Stomach smooth muscle (tissue), 2 donors: ENCODE measurements at regions not wholly inside any gene's neighbourhood (a gene's known extent, or its start where the extent isn't known, plus 50 kb on each side); places are given as distances from the start of the nearest gene placed in this dataset.

Experiments used
- H3K27ac ChIP-seq: one replicate; pipeline ENCODE4 v1.7.0; 2013; ENCODE audit warnings: mild to moderate bottlenecking, low read length, inconsistent platforms
- H3K27me3 ChIP-seq, 2 donors: one replicate each; pipeline ENCODE4 v1.7.0; 2013; ENCODE audit warnings: low read length in 2 of 2; ENCODE audit not compliant: insufficient read depth in 2 of 2, control insufficient read depth in 1 of 2
- H3K36me3 ChIP-seq, 2 donors: one replicate each; pipeline ENCODE4 v1.7.0; 2013; ENCODE audit warnings: low read length in 2 of 2; ENCODE audit not compliant: control insufficient read depth in 2 of 2, insufficient read depth in 2 of 2
- H3K4me1 ChIP-seq: one replicate; pipeline ENCODE4 v1.7.0; 2013; ENCODE audit warnings: low read length; ENCODE audit not compliant: control insufficient read depth, insufficient read depth
- H3K4me3 ChIP-seq, 2 donors: one replicate each; pipeline ENCODE4 v1.7.0; 2013; ENCODE audit warnings: low read length in 2 of 2
- H3K9ac ChIP-seq, 2 donors: one replicate each; pipeline ENCODE4 v1.7.0; 2013; ENCODE audit warnings: low read length in 2 of 2, mild to moderate bottlenecking in 1 of 2
- H3K9me3 ChIP-seq, 2 donors: one replicate each; pipeline ENCODE4 v1.7.0; 2013; ENCODE audit warnings: low read length in 2 of 2; ENCODE audit not compliant: control insufficient read depth in 2 of 2
- donor health status: healthy.
- donor health status: Pancreatic carcinoma.

GRCh38 chr6:134502614-134503549, 185.0 kb upstream of the SGK1 start:
- Histone ChIP-seq H3K4me1 (no peaks in the 10 kb centered on the region), H3K9me3 (no peaks in the 10 kb centered on the region), H3K27me3 (no peaks in the 10 kb centered on the region), H3K4me3 (no peak overlapping the region), H3K9ac (no peak overlapping the region), H3K36me3 (no peaks in the 10 kb centered on the region), H3K27ac (no peak overlapping the region)

- no peak overlapping the region for H3K9ac ChIP-seq
- H3K4me3 ChIP-seq = no peak overlapping the region
- H3K36me3 ChIP-seq = no peaks in the 10 kb centered on the region
- no peak overlapping the region for H3K27ac ChIP-seq
- no peaks in the 10 kb centered on the region for H3K9me3 ChIP-seq
- H3K4me1 ChIP-seq = no peaks in the 10 kb centered on the region
- H3K27me3 ChIP-seq = no peaks in the 10 kb centered on the region
These were observed 178.0 kb upstream of the SGK1 start for GRCh38 chr6:134495890-134496248.

GRCh38 chr6:134495203-134495889, 177.4 kb upstream of the SGK1 start:
- Histone ChIP-seq H3K9ac (no peak overlapping the region), H3K27ac (no peak overlapping the region), H3K36me3 (no peaks in the 10 kb centered on the region), H3K4me3 (no peak overlapping the region), H3K27me3 (no peaks in the 10 kb centered on the region), H3K4me1 (no peaks in the 10 kb centered on the region), H3K9me3 (no peaks in the 10 kb centered on the region)

GRCh38 chr6:134493789-134494188, 175.9 kb upstream of the SGK1 start:
- H3K9me3 ChIP-seq = no peaks in the 10 kb centered on the region
- H3K27me3 ChIP-seq = no peaks in the 10 kb centered on the region
- H3K4me3 ChIP-seq = no peak overlapping the region
- no peak overlapping the region for H3K9ac ChIP-seq
- no peak overlapping the region for H3K27ac ChIP-seq
- no peaks in the 10 kb centered on the region for H3K4me1 ChIP-seq
- no peaks in the 10 kb centered on the region for H3K36me3 ChIP-seq

- Histone ChIP-seq H3K4me3 (no peak overlapping the region), H3K27ac (no peak overlapping the region), H3K27me3 (no peaks in the 10 kb centered on the region), H3K9me3 (no peaks in the 10 kb centered on the region), H3K4me1 (no peaks in the 10 kb centered on the region), H3K9ac (no peak overlapping the region), H3K36me3 (no peaks in the 10 kb centered on the region)
These were observed 173.6 kb upstream of the SGK1 start for GRCh38 chr6:134491477-134491876.

- Histone ChIP-seq H3K4me3 (no peak overlapping the region), H3K9ac (no peak overlapping the region)
These were observed 164.8 kb upstream of the SGK1 start for GRCh38 chr6:134482593-134483270.

GRCh38 chr6:134481966-134482365, 164.1 kb upstream of the SGK1 start:
- Histone ChIP-seq H3K27me3 (no peaks in the 10 kb centered on the region), H3K4me1 (no peaks in the 10 kb centered on the region), H3K36me3 (no peaks in the 10 kb centered on the region), H3K4me3 (no peak overlapping the region), H3K9me3 (no peaks in the 10 kb centered on the region), H3K9ac (no peak overlapping the region), H3K27ac (no peak overlapping the region)

More at GRCh38 chr6:134482593-134483270, 164.8 kb upstream of the SGK1 start:
- no peaks in the 10 kb centered on the region for H3K36me3 ChIP-seq
- no peaks in the 10 kb centered on the region for H3K27me3 ChIP-seq
- H3K9me3 ChIP-seq = no peaks in the 10 kb centered on the region
- H3K27ac ChIP-seq = no peak overlapping the region
- H3K4me1 ChIP-seq = no peaks in the 10 kb centered on the region

GRCh38 chr6:134480593-134480992, 162.7 kb upstream of the SGK1 start:
- no peaks in the 10 kb centered on the region for H3K9me3 ChIP-seq
- no peak overlapping the region for H3K27ac ChIP-seq
- H3K36me3 ChIP-seq = no peaks in the 10 kb centered on the region
- no peak overlapping the region for H3K4me3 ChIP-seq
- no peaks in the 10 kb centered on the region for H3K27me3 ChIP-seq
- H3K4me1 ChIP-seq = no peaks in the 10 kb centered on the region
- H3K9ac ChIP-seq = no peak overlapping the region

- Histone ChIP-seq H3K4me1 (no peaks in the 10 kb centered on the region), H3K4me3 (no peak overlapping the region), H3K9me3 (no peaks in the 10 kb centered on the region), H3K27ac (no peak overlapping the region), H3K9ac (no peak overlapping the region), H3K27me3 (no peaks in the 10 kb centered on the region), H3K36me3 (no peaks in the 10 kb centered on the region)
These were observed 161.0 kb upstream of the SGK1 start for GRCh38 chr6:134478764-134479399.

GRCh38 chr6:134477991-134478635, 160.2 kb upstream of the SGK1 start:
- H3K27ac ChIP-seq = no peak overlapping the region
- no peaks in the 10 kb centered on the region for H3K4me1 ChIP-seq
- no peaks in the 10 kb centered on the region for H3K9me3 ChIP-seq
- no peaks in the 10 kb centered on the region for H3K36me3 ChIP-seq
- H3K4me3 ChIP-seq = no peak overlapping the region
- H3K27me3 ChIP-seq = no peaks in the 10 kb centered on the region
- H3K9ac ChIP-seq = no peak overlapping the region
